Astrocyte (in vitro differentiated cells and primary cell): ENCODE measurements at regions not wholly inside any gene's neighbourhood (a gene's known extent, or its start where the extent isn't known, plus 50 kb on each side); places are given as distances from the start of the nearest gene placed in this dataset.

ENCODE experiments used
- DNase-seq: peaks from one replicate; pipeline ENCODE4 v3.0.0-alpha.2; 2010; ENCODE audit warnings: low read depth
- FAIRE-seq: peaks from 2 replicates; lab custom pipeline; 2011; peaks lifted over from hg19 to GRCh38; lab: Jason Lieb, UNC
- H2AFZ ChIP-seq: 2 replicates; pipeline ENCODE4 v1.6.0; 2012; ENCODE audit warnings: low read depth, low read length, inconsistent platforms
- H3K27ac ChIP-seq: 2 replicates; pipeline ENCODE4 v1.5.1; 2011; ENCODE audit warnings: low read depth, low read length, inconsistent platforms
- H3K27me3 ChIP-seq: 2 replicates; pipeline ENCODE4 v1.6.0; 2011; ENCODE audit warnings: low read length, inconsistent platforms; ENCODE audit not compliant: insufficient read depth
- H3K36me3 ChIP-seq: 2 replicates; pipeline ENCODE4 v1.5.1; 2011; ENCODE audit warnings: low read length, inconsistent platforms; ENCODE audit not compliant: insufficient read depth
- H3K4me1 ChIP-seq: 2 replicates; pipeline ENCODE4 v1.5.1; 2011; ENCODE audit warnings: low read length, inconsistent platforms; ENCODE audit not compliant: insufficient read depth
- H3K4me2 ChIP-seq: 2 replicates; pipeline ENCODE4 v1.6.0; 2012; ENCODE audit warnings: low read length, inconsistent platforms
- H3K4me3 ChIP-seq: 2 replicates; pipeline ENCODE4 v1.5.1; 2011; ENCODE audit warnings: low read depth, mild to moderate bottlenecking, low read length, inconsistent platforms; ENCODE audit not compliant: insufficient read depth
- H3K79me2 ChIP-seq: 2 replicates; pipeline ENCODE4 v1.6.0; 2012; ENCODE audit warnings: mild to moderate bottlenecking, low read length, inconsistent platforms; ENCODE audit not compliant: insufficient read depth
- H3K9ac ChIP-seq: 2 replicates; pipeline ENCODE4 v1.6.0; 2012; ENCODE audit warnings: mild to moderate bottlenecking, low read length, inconsistent platforms
- H3K9me3 ChIP-seq: 2 replicates; pipeline ENCODE4 v1.5.1; 2012; ENCODE audit warnings: low read depth, mild to moderate bottlenecking, low read length, inconsistent platforms; ENCODE audit not compliant: insufficient read depth
- H4K20me1 ChIP-seq: 2 replicates; pipeline ENCODE4 v1.6.0; 2012; ENCODE audit warnings: low read length, inconsistent platforms; ENCODE audit not compliant: insufficient read depth
- H3K27ac Mint-ChIP-seq: one replicate; pipeline ENCODE4 v1.8.0; 2021; ENCODE audit warnings: mild to moderate bottlenecking, mixed read lengths; ENCODE audit not compliant: unreplicated experiment
- H3K27me3 Mint-ChIP-seq: one replicate; pipeline ENCODE4 v1.8.0; 2021; ENCODE audit warnings: low read depth, mixed read lengths; ENCODE audit not compliant: unreplicated experiment
- H3K36me3 Mint-ChIP-seq: one replicate; pipeline ENCODE4 v1.8.0; 2021; ENCODE audit warnings: low read depth, mixed read lengths; ENCODE audit not compliant: unreplicated experiment
- H3K4me1 Mint-ChIP-seq: one replicate; pipeline ENCODE4 v1.8.0; 2021; ENCODE audit warnings: low read depth, mixed read lengths; ENCODE audit not compliant: unreplicated experiment
- H3K4me3 Mint-ChIP-seq: one replicate; pipeline ENCODE4 v1.8.0; 2021; ENCODE audit warnings: mild to moderate bottlenecking, moderate library complexity, mixed read lengths; ENCODE audit not compliant: unreplicated experiment
- H3K9me3 Mint-ChIP-seq: one replicate; pipeline ENCODE4 v1.8.0; 2021; ENCODE audit warnings: mild to moderate bottlenecking, mixed read lengths; ENCODE audit not compliant: unreplicated experiment
- CTCF ChIP-seq: IDR thresholded peaks from 2 replicates; pipeline ENCODE4 v1.5.1; 2011; ENCODE audit warnings: low read depth, mild to moderate bottlenecking, inconsistent platforms, low read length, moderate library complexity; ENCODE audit not compliant: insufficient read depth
- EZH2 ChIP-seq: IDR thresholded peaks from 2 replicates; pipeline ENCODE4 v1.6.1; 2012; ENCODE audit warnings: mild to moderate bottlenecking, low read length, inconsistent platforms; ENCODE audit not compliant: insufficient read depth

GRCh38 chr22:19641254-19641982 is 72.9 kb upstream of the SEPTIN5 start:
- Mint-ChIP-seq H3K27ac (no peak overlapping the region), H3K9me3 (peaks cover 5% of the 10 kb centered on the region), H3K27me3 (peaks cover 48% of the 10 kb centered on the region), H3K4me3 (no peak overlapping the region), H3K4me1 (no peaks in the 10 kb centered on the region), H3K36me3 (peaks cover 2% of the 10 kb centered on the region)
- H3K9me3 ChIP-seq, result no peaks in the 10 kb centered on the region
- TF ChIP-seq CTCF (peak; percentile 8), EZH2 (no peak)
- H2AFZ ChIP-seq, result no peak overlapping the region
- no peak for FAIRE-seq
- peaks cover 4% of the 10 kb centered on the region for H3K27me3 ChIP-seq
- H3K4me3 ChIP-seq, result no peak overlapping the region
- no peaks in the 10 kb centered on the region for H4K20me1 ChIP-seq
- no peak overlapping the region for H3K27ac ChIP-seq
- no peak for DNase-seq
- no peaks in the 10 kb centered on the region for H3K4me1 ChIP-seq
- H3K9ac ChIP-seq, result no peak overlapping the region
- no peaks in the 10 kb centered on the region for H3K79me2 ChIP-seq
- no peaks in the 10 kb centered on the region for H3K36me3 ChIP-seq
- H3K4me2 ChIP-seq, result no peak overlapping the region

- Histone ChIP-seq H3K9ac (no peak overlapping the region), H3K4me3 (no peak overlapping the region), H3K4me2 (no peak overlapping the region), H3K4me1 (no peaks in the 10 kb centered on the region), H3K9me3 (no peaks in the 10 kb centered on the region), H3K27ac (no peak overlapping the region), H3K36me3 (no peaks in the 10 kb centered on the region), H4K20me1 (no peaks in the 10 kb centered on the region), H2AFZ (no peak overlapping the region), H3K27me3 (peaks cover 2% of the 10 kb centered on the region), H3K79me2 (no peaks in the 10 kb centered on the region)
- Mint-ChIP-seq H3K4me3 (no peak overlapping the region), H3K4me1 (no peaks in the 10 kb centered on the region), H3K9me3 (peaks cover 8% of the 10 kb centered on the region), H3K27ac (no peak overlapping the region), H3K27me3 (peaks cover 48% of the 10 kb centered on the region), H3K36me3 (peaks cover 3% of the 10 kb centered on the region)
- no peak for FAIRE-seq
- DNase-seq, result no peak
- TF ChIP-seq CTCF (no peak), EZH2 (no peak)
Observed at GRCh38 chr22:19641983-19642451, 72.3 kb upstream of the SEPTIN5 start.
